ENCODE measurements at regions not wholly inside any gene's neighbourhood (a gene's known extent, or its start where the extent isn't known, plus 50 kb on each side); places are given as distances from the start of the nearest gene placed in this dataset.

GRCh38 chr19:30621326-30621920 lies 249.2 kb downstream of the ZNF536 start:
- DNase-seq = no peak

GRCh38 chr19:30620354-30620753 lies 248.2 kb downstream of the ZNF536 start:
- no peak for DNase-seq

GRCh38 chr19:30609656-30610270 lies 237.6 kb downstream of the ZNF536 start:
- no peak for DNase-seq

- DNase-seq = no peak
Measured at GRCh38 chr19:30608471-30608870, 236.3 kb downstream of the ZNF536 start.

Data from fibroblast of skin of back (primary cell).